ENCODE measurements at regions not wholly inside any gene's neighbourhood (a gene's known extent, or its start where the extent isn't known, plus 50 kb on each side); places are given as distances from the start of the nearest gene placed in this dataset.

- TF ChIP-seq CTCF (IDR thresholded peaks at IDR 0.05; ENCODE audit: low read depth, low read length) (no peak), EZH2phosphoT487 (IDR thresholded peaks at IDR 0.05; ENCODE audit: low read depth) (no peak)
Observed at GRCh38 chr11:116309446-116309845, 463.3 kb downstream of the BUD13 start.

Data from OCI-LY3 (cell line).